ENCODE measurements at regions not wholly inside any gene's neighbourhood (a gene's known extent, or its start where the extent isn't known, plus 50 kb on each side); places are given as distances from the start of the nearest gene placed in this dataset. TPM values are rescaled to one million over a fixed set of nuclear protein-coding genes. Genes with fewer than 3 reads are reported as not detected.

DNA sequence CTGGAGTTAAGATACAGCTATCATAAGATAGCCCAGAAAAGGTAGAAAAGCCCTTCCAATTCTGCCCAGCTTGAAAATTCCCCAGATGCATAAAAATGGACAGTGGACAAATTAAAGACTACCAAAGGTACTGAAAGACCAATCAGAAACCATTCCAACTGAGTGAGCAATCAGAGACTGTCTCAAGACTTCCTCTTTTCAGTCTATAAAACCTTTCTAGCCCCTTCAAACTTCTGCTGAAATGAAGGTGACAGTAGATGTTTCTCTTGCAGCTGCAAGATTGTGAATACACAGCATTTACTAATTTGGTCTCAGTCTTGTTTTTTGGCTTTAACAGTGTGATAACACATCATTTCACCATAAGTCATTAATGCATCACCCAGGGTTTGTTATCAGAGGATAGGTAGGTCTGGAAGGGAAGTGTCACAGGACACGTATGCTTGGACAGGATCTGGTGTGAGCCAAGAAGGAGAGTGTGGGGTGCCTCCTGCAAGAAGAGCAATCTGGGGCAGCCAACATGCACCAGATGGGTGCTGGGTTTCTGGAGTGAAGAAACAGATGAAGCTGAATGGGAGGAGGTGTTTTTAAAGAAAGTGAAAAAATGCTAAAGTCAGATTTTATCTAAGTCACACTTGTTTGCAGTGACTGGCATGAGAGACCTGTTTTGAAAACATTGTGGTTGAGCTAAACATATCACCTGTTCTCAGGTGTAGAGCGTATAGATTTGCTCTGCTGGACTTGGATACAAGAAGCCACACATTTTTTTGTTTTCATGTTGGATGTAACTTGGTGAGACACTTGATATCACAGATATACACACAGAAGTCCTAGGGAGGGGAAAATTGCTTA is 75.3 kb upstream of the DDX18 start:
- DNase-seq (ENCODE audit: low spot score in 2 of 2) (no peak), FAIRE-seq (no peak)

DNA sequence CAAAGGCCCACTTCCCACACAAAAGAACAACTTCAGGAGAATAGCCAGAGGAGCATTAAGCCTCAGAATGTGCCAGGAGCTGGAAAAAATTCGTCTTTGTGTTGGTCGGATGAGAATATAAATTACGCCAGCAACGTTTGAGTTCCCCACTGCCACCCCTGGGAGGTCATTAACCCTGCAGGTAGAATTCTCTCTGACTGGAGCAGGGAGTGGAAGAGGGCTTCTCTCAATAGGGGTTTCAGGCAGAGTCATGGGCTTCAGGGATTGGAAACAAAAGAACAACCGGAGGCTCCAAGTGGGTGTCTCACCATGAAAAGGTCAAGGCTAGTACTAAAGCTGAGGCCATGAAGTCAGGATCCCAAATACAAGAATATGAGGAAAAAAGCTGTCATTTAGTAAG is 69.0 kb upstream of the DDX18 start:
- FAIRE-seq (no peak), DNase-seq (ENCODE audit: low spot score in 2 of 2) (no peak)

DNA sequence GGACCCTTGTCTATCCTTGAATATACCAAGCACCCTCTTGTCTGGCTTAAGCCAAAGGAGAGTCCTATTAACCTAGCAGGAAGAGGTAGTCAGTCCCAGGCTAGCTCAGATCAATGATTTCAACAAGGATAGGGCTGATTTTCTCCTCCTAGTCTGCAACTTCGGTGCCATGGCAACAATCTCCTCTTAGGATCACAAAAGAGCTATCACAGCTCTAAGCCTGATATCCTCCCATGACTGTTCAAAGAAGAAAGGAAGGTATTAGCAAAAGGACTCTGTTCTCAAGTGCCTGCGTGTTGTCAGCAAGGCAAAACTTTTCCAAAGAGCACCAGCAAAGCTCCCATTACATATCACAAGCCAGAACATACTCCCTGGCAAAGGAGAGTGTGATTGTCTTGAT is 58.7 kb upstream of the DDX18 start:
- FAIRE-seq (no peak), DNase-seq (ENCODE audit: low spot score in 2 of 2) (no peak)

DNA sequence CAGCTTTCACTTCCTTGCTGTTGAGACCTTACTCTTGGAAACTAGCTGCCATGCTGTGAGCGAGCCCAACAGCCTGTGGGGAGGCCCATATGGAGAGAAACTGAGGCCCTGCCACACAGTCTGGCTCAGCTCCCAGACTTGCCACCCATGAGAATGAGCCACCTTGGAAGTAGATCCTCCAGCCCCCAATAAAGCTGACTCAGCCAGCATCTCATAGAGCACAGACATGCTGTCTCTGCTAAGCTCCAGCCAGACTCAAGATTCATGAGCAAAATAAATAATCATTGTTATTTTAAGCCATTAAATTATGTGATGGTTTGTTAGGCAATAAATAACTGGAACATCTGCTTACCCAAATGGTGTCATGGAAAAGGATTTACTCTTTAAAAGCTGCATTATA is 53.6 kb upstream of the DDX18 start:
- FAIRE-seq (no peak), DNase-seq (ENCODE audit: low spot score in 2 of 2) (no peak)

DNA sequence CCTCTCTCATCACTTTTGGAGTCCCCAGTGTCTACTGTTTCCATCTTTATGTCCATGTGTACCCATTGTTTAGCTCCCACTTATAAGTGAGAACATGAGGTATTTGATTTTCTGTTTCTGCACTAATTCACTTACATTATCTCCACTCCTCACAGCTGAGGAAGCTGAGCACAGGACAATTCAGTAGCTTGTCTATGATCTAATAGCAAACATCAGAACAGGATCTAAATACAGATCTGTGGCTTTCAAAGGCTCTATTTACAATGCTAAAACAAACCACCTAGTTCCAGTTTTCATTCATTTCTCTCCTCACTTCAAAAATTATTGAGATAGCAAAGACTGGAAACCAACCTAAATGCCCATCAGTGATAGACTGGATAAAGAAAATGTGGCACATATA is 52.0 kb upstream of the DDX18 start:
- FAIRE-seq (no peak), DNase-seq (ENCODE audit: low spot score in 2 of 2) (no peak)

DNA sequence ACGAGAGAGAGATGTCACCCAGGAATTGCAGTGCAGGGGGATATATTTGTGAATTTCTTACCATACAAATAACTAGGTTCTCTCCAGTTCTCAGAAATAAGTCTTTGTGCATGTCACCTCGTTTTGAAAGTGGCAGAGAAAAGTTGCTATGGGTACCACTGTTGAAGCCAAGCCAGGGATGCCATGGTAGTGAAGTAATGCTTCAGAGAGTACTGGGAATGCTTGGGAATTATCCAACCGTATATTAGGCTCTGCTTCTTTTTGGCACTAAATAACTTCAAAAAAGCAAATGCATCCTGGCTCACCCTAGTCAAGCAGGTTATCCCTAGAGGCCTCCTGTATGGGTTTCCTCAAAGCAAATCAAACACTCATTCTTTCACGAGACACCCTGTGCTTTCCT is 50.7 kb upstream of the DDX18 start:
- FAIRE-seq: no peak
- DNase-seq (ENCODE audit: low spot score in 2 of 2): no peak

Small RNA genes in the stretch of these regions (small RNA-seq; reads per million reads assigned to genes)
- not detected for gene AC104408.1
- not detected for gene RNU7-190P
